Central memory CD8-positive, alpha-beta T cell (primary cell): ENCODE measurements at regions not wholly inside any gene's neighbourhood (a gene's known extent, or its start where the extent isn't known, plus 50 kb on each side); places are given as distances from the start of the nearest gene placed in this dataset.
"Not testable (repeated sequence)": the region's sequence is repeated elsewhere in the genome, so short reads cannot be mapped to it uniquely, and the experiment has no call there.

Experiments used
- ATAC-seq: fragments of 150-1000 bp; cut with Tn5 transposase; replicated peaks from 2 replicates; pipeline ENCODE4 v1.10.0; 2022; ENCODE audit warnings: mild to moderate bottlenecking, moderate FRiP score, moderate number of reproducible peaks; ENCODE audit not compliant: poor library complexity, severe bottlenecking; ENCODE audit errors: extremely low read depth
- DNase-seq, 2 donors: peaks; one replicate each; pipeline ENCODE4 v3.0.0; 2021; ENCODE audit warnings: low spot score in 2 of 2
- H3K27ac Mint-ChIP-seq: one replicate; pipeline ENCODE4 v1.8.0; 2022; ENCODE audit warnings: low read depth, mild to moderate bottlenecking, moderate library complexity, mixed read lengths
- H3K27me3 Mint-ChIP-seq: one replicate; pipeline ENCODE4 v1.8.0; 2022; ENCODE audit warnings: mixed read lengths
- H3K36me3 Mint-ChIP-seq: one replicate; pipeline ENCODE4 v1.8.0; 2022; ENCODE audit warnings: mild to moderate bottlenecking, moderate library complexity, mixed read lengths; ENCODE audit not compliant: insufficient read depth
- H3K4me1 Mint-ChIP-seq: one replicate; pipeline ENCODE4 v1.8.0; 2022; ENCODE audit warnings: mixed read lengths
- H3K4me3 Mint-ChIP-seq: one replicate; pipeline ENCODE4 v1.8.0; 2022; ENCODE audit warnings: mild to moderate bottlenecking, moderate library complexity, mixed read lengths
- H3K9me3 Mint-ChIP-seq: one replicate; pipeline ENCODE4 v1.8.0; 2022; ENCODE audit warnings: mixed read lengths

GRCh38 chr1:113297749-113298148 is 92.6 kb upstream of the MAGI3 start:
- H3K4me1 Mint-ChIP-seq: no peaks in the 10 kb centered on the region
- H3K27ac Mint-ChIP-seq: no peak overlapping the region

GRCh38 chr1:113298941-113299340 is 91.4 kb upstream of the MAGI3 start:
- Mint-ChIP-seq H3K36me3 (no peaks in the 10 kb centered on the region), H3K4me3 (no peak overlapping the region), H3K4me1 (no peaks in the 10 kb centered on the region), H3K27ac (no peak overlapping the region), H3K9me3 (no peaks in the 10 kb centered on the region), H3K27me3 (peaks cover 49% of the 10 kb centered on the region)
- no peak for DNase-seq
- ATAC-seq: no peak

More at GRCh38 chr1:113297749-113298148, 92.6 kb upstream of the MAGI3 start:
- DNase-seq: no peak
- no peak overlapping the region for H3K4me3 Mint-ChIP-seq
- H3K36me3 Mint-ChIP-seq: no peaks in the 10 kb centered on the region
- ATAC-seq: no peak
- peaks cover 49% of the 10 kb centered on the region for H3K27me3 Mint-ChIP-seq
- H3K9me3 Mint-ChIP-seq: no peaks in the 10 kb centered on the region

- no peaks in the 10 kb centered on the region for H3K4me1 Mint-ChIP-seq
- ATAC-seq (no peak), DNase-seq (no peak)
- no peaks in the 10 kb centered on the region for H3K9me3 Mint-ChIP-seq
- no peaks in the 10 kb centered on the region for H3K36me3 Mint-ChIP-seq
- H3K4me3 Mint-ChIP-seq: no peak overlapping the region
- no peak overlapping the region for H3K27ac Mint-ChIP-seq
- H3K27me3 Mint-ChIP-seq: peaks cover 46% of the 10 kb centered on the region
Observed at GRCh38 chr1:113302636-113303035, 87.7 kb upstream of the MAGI3 start.

GRCh38 chr1:113303267-113303666 is 87.0 kb upstream of the MAGI3 start:
- H3K27ac Mint-ChIP-seq: no peak overlapping the region
- H3K4me3 Mint-ChIP-seq: no peak overlapping the region
- H3K4me1 Mint-ChIP-seq: no peaks in the 10 kb centered on the region
- DNase-seq: no peak
- ATAC-seq: no peak
- H3K27me3 Mint-ChIP-seq: peaks cover 46% of the 10 kb centered on the region
- no peaks in the 10 kb centered on the region for H3K36me3 Mint-ChIP-seq
- no peaks in the 10 kb centered on the region for H3K9me3 Mint-ChIP-seq

- ATAC-seq, H3K9me3 Mint-ChIP-seq, DNase-seq, H3K4me1 Mint-ChIP-seq, H3K4me3 Mint-ChIP-seq, H3K27ac Mint-ChIP-seq, H3K36me3 Mint-ChIP-seq: not testable (repeated sequence)
- peaks cover 60% of the 10 kb centered on the region for H3K27me3 Mint-ChIP-seq
Observed at GRCh38 chr1:113305029-113305428, 85.3 kb upstream of the MAGI3 start.

GRCh38 chr1:113307771-113308445 is 82.4 kb upstream of the MAGI3 start:
- no peak overlapping the region for H3K27ac Mint-ChIP-seq
- H3K27me3 Mint-ChIP-seq: peaks cover 84% of the 10 kb centered on the region
- no peaks in the 10 kb centered on the region for H3K36me3 Mint-ChIP-seq
- no peak overlapping the region for H3K4me3 Mint-ChIP-seq
- H3K4me1 Mint-ChIP-seq: no peaks in the 10 kb centered on the region
- no peak for ATAC-seq
- H3K9me3 Mint-ChIP-seq: no peaks in the 10 kb centered on the region
- no peak for DNase-seq

GRCh38 chr1:113312651-113313050 is 77.7 kb upstream of the MAGI3 start:
- H3K9me3 Mint-ChIP-seq, ATAC-seq, H3K4me1 Mint-ChIP-seq, DNase-seq, H3K27ac Mint-ChIP-seq, H3K36me3 Mint-ChIP-seq, H3K4me3 Mint-ChIP-seq: not testable (repeated sequence)
- peaks cover 61% of the 10 kb centered on the region for H3K27me3 Mint-ChIP-seq

- H3K27ac Mint-ChIP-seq: no peak overlapping the region
- H3K9me3 Mint-ChIP-seq: no peaks in the 10 kb centered on the region
- H3K4me3 Mint-ChIP-seq: no peak overlapping the region
- DNase-seq: no peak
- no peak for ATAC-seq
- no peaks in the 10 kb centered on the region for H3K4me1 Mint-ChIP-seq
- H3K27me3 Mint-ChIP-seq: peaks cover 41% of the 10 kb centered on the region
- no peaks in the 10 kb centered on the region for H3K36me3 Mint-ChIP-seq
Observed at GRCh38 chr1:113314600-113314999, 75.7 kb upstream of the MAGI3 start.

GRCh38 chr1:113320272-113320671 is 70.0 kb upstream of the MAGI3 start:
- Mint-ChIP-seq H3K36me3 (no peaks in the 10 kb centered on the region), H3K9me3 (no peaks in the 10 kb centered on the region), H3K4me3 (no peak overlapping the region), H3K27ac (no peak overlapping the region), H3K27me3 (no peaks in the 10 kb centered on the region), H3K4me1 (no peaks in the 10 kb centered on the region)
- DNase-seq (no peak), ATAC-seq (no peak)

GRCh38 chr1:113320972-113321680 is 69.2 kb upstream of the MAGI3 start:
- no peaks in the 10 kb centered on the region for H3K36me3 Mint-ChIP-seq
- H3K27ac Mint-ChIP-seq: no peak overlapping the region
- H3K4me3 Mint-ChIP-seq: no peak overlapping the region
- no peaks in the 10 kb centered on the region for H3K4me1 Mint-ChIP-seq
- no peaks in the 10 kb centered on the region for H3K9me3 Mint-ChIP-seq
- ATAC-seq (no peak), DNase-seq (no peak)
- no peaks in the 10 kb centered on the region for H3K27me3 Mint-ChIP-seq

- H3K36me3 Mint-ChIP-seq: no peaks in the 10 kb centered on the region
- H3K27me3 Mint-ChIP-seq: no peaks in the 10 kb centered on the region
- H3K9me3 Mint-ChIP-seq: no peaks in the 10 kb centered on the region
- no peaks in the 10 kb centered on the region for H3K4me1 Mint-ChIP-seq
- no peak overlapping the region for H3K4me3 Mint-ChIP-seq
- DNase-seq (no peak), ATAC-seq (no peak)
- no peak overlapping the region for H3K27ac Mint-ChIP-seq
Observed at GRCh38 chr1:113321771-113322387, 68.4 kb upstream of the MAGI3 start.

GRCh38 chr1:113322439-113322838 is 67.9 kb upstream of the MAGI3 start:
- Mint-ChIP-seq H3K27ac (no peak overlapping the region), H3K27me3 (no peaks in the 10 kb centered on the region), H3K4me1 (no peaks in the 10 kb centered on the region), H3K36me3 (no peaks in the 10 kb centered on the region), H3K4me3 (no peak overlapping the region), H3K9me3 (no peaks in the 10 kb centered on the region)
- no peak for DNase-seq
- no peak for ATAC-seq

GRCh38 chr1:113325022-113325421 is 65.3 kb upstream of the MAGI3 start:
- no peaks in the 10 kb centered on the region for H3K27me3 Mint-ChIP-seq
- H3K27ac Mint-ChIP-seq: no peak overlapping the region
- ATAC-seq (no peak), DNase-seq (no peak)
- no peak overlapping the region for H3K4me3 Mint-ChIP-seq
- no peaks in the 10 kb centered on the region for H3K9me3 Mint-ChIP-seq
- H3K4me1 Mint-ChIP-seq: no peaks in the 10 kb centered on the region
- H3K36me3 Mint-ChIP-seq: no peaks in the 10 kb centered on the region
